Fibroblast of gingiva (primary cell): ENCODE measurements at regions not wholly inside any gene's neighbourhood (a gene's known extent, or its start where the extent isn't known, plus 50 kb on each side); places are given as distances from the start of the nearest gene placed in this dataset.
"Not testable (repeated sequence)": the region's sequence is repeated elsewhere in the genome, so short reads cannot be mapped to it uniquely, and the experiment has no call there.

Experiments
- DNase-seq: peaks from one replicate; pipeline ENCODE4 v3.0.0-alpha.2; 2011; ENCODE audit warnings: low read depth

GRCh38 chrX:150212672-150213480 lies 150.2 kb upstream of the MAMLD1 start:
- DNase-seq = peak; percentile 68

GRCh38 chrX:150213481-150214030 lies 149.6 kb upstream of the MAMLD1 start:
- no peak for DNase-seq

GRCh38 chrX:150216000-150216399 lies 147.1 kb upstream of the MAMLD1 start:
- not testable (repeated sequence) for DNase-seq

GRCh38 chrX:150216716-150217115 lies 146.4 kb upstream of the MAMLD1 start:
- DNase-seq = no peak

- no peak for DNase-seq
Measured at GRCh38 chrX:150217609-150218008, 145.5 kb upstream of the MAMLD1 start.

DNA sequence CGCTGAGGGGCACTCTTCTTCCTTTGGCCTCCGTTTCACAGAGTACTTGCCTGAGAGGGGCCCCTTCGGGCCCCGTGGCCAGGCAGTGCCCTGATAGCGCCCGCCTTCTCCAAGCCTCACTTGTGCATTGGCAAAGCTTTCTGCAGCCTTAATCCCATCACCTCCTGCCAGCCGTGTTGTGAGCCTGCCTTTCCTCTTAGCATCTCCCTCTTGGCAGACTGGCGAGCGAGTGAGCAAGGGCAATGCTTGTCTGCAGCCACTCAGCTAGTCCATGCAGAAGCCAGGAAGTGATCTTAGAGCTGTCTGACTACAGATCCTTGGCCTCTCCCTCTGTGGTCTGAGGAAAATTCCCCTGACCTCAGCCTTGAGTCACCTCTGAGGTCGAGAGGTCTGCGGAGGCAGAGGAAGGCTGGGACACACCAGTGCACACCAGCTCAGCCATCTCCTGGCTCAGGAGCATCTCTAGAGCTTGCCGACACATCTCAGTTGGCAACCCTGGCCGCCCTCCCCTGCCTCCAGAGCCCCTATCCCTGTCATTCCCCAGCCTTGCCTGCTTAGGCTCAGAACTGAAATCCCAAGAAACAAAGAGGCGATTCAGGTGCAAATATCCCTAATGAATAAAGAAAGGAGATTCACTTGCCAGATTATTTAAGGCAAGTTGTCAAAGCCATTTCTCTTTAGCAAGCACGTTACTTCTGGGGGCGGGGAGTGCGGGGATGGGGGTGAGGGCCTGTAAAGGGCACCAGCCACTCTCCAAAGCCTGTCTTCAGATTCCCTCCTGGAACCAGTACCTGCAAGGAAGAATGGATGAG lies 143.5 kb upstream of the MAMLD1 start:
- DNase-seq = no peak

- no peak for DNase-seq
Measured at GRCh38 chrX:150223176-150224015, 139.7 kb upstream of the MAMLD1 start.

DNA sequence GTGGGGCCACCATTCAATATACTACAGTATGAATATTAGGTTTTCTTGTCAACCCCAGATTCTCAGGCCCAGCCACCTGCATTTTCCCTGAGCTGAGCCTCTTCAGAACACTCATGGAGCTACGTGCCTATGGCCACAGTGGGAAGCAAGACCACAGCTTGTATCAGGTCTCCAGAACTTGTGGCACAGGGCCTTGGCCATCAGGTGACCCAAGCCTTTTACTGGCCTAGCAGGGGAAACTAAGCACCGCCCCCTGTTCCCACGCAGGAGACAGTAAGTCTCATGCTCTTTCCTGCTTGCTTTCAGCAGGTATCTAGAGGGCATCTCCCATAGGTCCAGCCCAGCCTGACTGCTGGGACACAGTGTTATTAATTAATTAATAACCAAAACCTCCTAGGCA lies 138.4 kb upstream of the MAMLD1 start:
- no peak for DNase-seq

DNA sequence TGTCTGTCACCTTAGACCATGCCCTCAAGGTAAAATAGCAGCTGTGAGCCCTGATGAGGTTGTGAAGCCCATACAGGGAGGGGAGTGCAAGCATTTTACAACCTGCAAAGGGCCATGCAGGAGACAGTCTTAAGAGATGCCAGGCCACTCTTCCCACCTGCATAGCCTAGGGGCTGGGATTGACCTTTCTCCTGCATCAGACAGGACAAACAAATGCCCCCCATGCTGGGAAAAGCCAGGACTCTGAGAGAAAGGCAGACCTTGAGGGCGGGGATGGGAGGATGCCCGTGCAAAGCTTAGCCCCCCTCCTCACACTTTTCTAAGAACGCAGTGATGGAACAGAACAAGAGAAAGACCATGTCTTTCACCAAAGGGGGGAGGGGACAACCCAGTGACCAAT lies 137.9 kb upstream of the MAMLD1 start:
- no peak for DNase-seq

- no peak for DNase-seq
Measured at GRCh38 chrX:150225756-150226155, 137.4 kb upstream of the MAMLD1 start.

- no peak for DNase-seq
Measured at GRCh38 chrX:150226223-150226965, 136.7 kb upstream of the MAMLD1 start.

DNA sequence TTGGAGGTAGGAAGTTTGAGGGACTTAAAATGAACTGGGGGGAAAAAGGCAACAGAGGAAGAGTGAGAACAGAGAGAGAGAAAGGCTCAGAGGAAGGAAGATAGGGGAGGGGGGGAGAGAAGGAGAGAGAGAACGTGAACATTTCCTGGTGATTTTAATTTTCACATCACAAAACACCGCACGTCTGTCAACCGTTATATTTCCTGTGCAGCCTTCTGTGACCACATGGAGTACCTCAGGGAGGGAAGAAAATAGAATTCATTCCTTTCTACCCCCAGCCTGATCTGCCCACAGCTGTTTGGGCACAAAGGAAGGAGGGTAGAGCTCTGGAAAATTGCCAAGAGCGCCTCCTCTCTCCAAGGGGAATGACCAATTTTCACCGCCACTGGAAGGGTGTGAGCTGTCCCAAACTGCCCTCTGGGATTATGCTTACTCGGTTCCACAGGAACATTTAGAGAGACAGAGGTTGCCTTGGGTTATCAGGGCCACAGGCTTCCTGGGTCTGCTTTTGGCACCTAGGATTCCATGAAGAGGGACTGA lies 135.7 kb upstream of the MAMLD1 start:
- DNase-seq = no peak

DNA sequence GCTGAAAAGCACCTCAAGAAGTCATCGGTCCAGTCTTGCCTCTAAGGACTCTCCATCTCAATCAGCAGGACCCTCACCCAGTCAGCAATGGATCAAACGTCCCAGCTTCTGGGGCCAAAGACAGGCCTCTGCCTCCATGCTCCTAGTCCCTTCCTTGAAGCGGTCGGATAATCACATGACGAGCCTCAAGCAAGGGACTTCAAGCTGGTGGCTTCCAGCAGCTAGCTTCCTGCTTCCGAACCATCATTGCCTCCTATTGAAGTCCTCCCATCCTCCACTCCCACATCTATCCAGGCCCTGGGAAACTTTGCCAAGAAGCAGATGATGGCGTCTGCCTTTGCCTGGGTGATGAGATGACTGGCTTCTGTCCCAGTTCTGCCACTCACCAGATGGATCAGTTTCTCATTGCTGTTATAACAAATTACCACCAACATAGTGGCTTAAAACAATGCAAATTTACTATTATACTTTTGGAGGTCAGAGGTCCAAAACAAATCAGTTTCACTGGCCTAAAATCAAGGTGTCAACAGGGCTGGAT lies 135.2 kb upstream of the MAMLD1 start:
- no peak for DNase-seq

- DNase-seq = no peak
Measured at GRCh38 chrX:150228431-150228830, 134.7 kb upstream of the MAMLD1 start.

GRCh38 chrX:150229030-150229429 lies 134.1 kb upstream of the MAMLD1 start:
- DNase-seq = no peak

DNA sequence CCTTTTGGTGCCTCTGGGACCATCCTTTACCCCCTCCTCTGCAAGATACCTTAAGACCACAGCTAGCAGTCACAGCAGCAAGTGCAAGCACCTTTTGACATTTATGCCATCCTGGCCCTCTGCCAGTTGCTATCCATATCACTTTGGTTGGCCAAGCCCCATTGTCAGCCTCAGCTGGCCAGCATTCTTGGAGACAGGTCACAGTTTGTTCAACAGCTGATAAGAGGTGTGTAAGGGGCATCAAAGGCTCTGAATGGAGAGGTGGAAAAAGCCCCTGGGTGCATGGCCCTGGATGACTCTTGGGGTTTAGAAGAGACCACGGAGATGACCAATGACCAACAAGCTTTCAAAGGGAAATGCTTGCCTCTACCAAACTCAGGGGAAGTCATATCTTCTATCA lies 133.6 kb upstream of the MAMLD1 start:
- no peak for DNase-seq

- DNase-seq = not testable (repeated sequence)
Measured at GRCh38 chrX:150230952-150231351, 132.2 kb upstream of the MAMLD1 start.

- not testable (repeated sequence) for DNase-seq
Measured at GRCh38 chrX:150231368-150231767, 131.7 kb upstream of the MAMLD1 start.

- not testable (repeated sequence) for DNase-seq
Measured at GRCh38 chrX:150232222-150232621, 130.9 kb upstream of the MAMLD1 start.

GRCh38 chrX:150234126-150234525 lies 129.0 kb upstream of the MAMLD1 start:
- DNase-seq = no peak

DNA sequence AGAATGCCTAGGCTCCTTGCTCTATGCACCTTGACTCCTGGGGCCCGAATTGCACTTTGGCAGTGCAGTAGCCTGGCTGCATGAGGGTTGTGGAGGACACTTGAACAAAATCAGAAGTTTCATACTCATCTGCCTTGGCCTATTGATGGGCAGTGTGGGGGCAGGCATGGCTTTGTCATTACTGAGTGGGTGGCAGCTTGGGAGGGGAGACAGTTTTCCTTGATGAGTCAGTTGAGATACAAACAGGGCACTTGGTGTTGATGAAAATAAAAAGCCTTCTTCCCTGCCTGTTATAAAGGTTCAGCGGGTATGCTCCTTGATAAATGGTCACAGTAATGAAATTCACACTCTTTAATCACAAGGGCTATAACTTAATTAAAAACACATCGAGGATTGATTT lies 126.8 kb upstream of the MAMLD1 start:
- no peak for DNase-seq
